ENCODE measurements at regions not wholly inside any gene's neighbourhood (a gene's known extent, or its start where the extent isn't known, plus 50 kb on each side); places are given as distances from the start of the nearest gene placed in this dataset.

DNA sequence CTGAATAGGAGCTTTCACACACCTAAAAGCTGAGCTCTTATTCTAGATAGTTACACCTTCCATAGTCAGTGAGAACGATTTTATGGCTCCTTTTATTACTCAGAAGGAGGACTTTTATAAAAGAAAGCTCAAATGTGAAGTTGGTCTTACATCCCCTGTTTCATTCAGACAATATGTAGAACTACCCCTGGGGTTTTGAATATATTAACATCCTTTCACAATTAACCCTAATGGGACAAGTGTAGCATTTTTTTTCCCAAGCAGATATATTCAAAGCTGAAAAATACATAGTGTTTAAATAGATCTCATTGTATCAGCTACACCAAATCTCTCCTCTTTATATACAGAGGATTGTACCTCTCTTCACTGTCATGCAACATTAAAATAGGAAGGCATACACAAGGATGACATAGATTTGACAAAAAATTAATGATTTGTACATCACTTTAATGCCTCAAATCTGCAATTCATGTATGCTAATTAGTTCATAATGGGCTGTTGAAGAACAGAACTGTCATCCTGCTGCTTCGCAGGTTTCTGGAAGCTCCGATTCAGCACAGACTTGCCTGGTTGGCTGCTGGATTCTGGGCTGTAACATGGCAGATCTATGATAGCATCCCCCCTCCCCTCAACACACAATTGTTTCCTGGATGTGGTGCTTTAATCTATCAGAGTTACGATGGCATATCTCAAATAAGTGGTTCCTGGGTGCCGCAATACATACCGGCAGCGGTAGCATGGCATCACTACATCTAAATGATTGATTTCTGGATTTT lies 129.7 kb upstream of the PARD3B start:
- no peak for FAIRE-seq

DNA sequence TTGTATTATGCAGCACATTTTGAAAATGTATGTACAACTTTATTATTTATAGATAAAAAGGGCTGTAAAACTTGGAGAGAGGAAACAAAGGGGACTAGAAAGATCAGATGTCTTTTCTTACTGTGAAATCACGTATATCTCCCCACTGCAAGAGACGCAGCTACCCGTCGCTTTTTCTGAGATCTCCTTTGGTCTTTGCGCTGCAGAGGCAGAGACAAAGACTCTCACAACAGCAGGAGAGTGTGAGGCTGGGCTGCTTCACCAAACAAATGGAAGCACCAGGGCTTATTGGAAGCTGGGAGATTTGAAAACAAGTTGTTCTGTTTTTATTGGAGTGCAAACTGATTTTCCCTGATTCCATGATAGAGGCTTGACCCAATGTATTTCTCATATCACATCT lies 129.0 kb upstream of the PARD3B start:
- no peak for DNase-seq (ENCODE audit: low read depth)
- no peak for FAIRE-seq
- Histone ChIP-seq H3K4me3 (ENCODE audit: low read depth, low read length) (no peak overlapping the region), H3K36me3 (ENCODE audit: control insufficient read depth, insufficient read depth, low read length) (no peaks in the 10 kb centered on the region), H3K27me3 (ENCODE audit: control insufficient read depth, insufficient read depth, low read length) (no peaks in the 10 kb centered on the region)
- TF ChIP-seq, protein P1, sequence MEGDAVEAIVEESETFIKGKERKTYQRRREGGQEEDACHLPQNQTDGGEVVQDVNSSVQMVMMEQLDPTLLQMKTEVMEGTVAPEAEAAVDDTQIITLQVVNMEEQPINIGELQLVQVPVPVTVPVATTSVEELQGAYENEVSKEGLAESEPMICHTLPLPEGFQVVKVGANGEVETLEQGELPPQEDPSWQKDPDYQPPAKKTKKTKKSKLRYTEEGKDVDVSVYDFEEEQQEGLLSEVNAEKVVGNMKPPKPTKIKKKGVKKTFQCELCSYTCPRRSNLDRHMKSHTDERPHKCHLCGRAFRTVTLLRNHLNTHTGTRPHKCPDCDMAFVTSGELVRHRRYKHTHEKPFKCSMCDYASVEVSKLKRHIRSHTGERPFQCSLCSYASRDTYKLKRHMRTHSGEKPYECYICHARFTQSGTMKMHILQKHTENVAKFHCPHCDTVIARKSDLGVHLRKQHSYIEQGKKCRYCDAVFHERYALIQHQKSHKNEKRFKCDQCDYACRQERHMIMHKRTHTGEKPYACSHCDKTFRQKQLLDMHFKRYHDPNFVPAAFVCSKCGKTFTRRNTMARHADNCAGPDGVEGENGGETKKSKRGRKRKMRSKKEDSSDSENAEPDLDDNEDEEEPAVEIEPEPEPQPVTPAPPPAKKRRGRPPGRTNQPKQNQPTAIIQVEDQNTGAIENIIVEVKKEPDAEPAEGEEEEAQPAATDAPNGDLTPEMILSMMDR (IDR thresholded peaks at IDR 0.05; ENCODE audit: insufficient read depth, low read length, severe bottlenecking): no peak

More for the DNA sequence above, 129.7 kb upstream of the PARD3B start:
- no peak overlapping the region for H3K4me3 ChIP-seq (ENCODE audit: low read depth, low read length)
- TF ChIP-seq, protein P1 (IDR thresholded peaks at IDR 0.05; ENCODE audit: insufficient read depth, low read length, severe bottlenecking): no peak
- no peaks in the 10 kb centered on the region for H3K27me3 ChIP-seq (ENCODE audit: control insufficient read depth, insufficient read depth, low read length)
- no peaks in the 10 kb centered on the region for H3K36me3 ChIP-seq (ENCODE audit: control insufficient read depth, insufficient read depth, low read length)
- no peak for DNase-seq (ENCODE audit: low read depth)

DNA sequence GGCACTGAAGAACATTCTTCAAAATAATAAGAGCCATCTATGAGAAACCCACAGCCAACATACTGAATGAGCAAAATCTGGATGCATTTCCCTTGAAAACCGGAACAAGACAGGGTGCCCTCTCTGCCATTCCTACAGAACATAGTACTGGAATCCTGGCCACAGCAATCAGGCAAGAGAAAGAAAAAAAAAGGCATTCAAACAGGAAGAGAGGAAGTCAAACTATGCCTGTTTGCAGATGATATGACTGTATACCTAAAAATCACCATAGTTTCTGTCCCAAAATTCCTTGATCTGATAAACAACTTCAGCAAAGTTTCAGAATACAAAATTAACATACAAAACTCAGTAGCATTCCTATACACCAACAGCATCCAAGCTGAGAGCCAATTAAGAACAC lies 119.5 kb upstream of the PARD3B start:
- Histone ChIP-seq H3K4me3 (ENCODE audit: low read depth, low read length) (no peak overlapping the region), H3K36me3 (ENCODE audit: control insufficient read depth, insufficient read depth, low read length) (no peaks in the 10 kb centered on the region), H3K27me3 (ENCODE audit: control insufficient read depth, insufficient read depth, low read length) (no peaks in the 10 kb centered on the region)
- TF ChIP-seq, protein P1 (IDR thresholded peaks at IDR 0.05; ENCODE audit: insufficient read depth, low read length, severe bottlenecking): no peak
- DNase-seq (ENCODE audit: low read depth): no peak
- no peak for FAIRE-seq

DNA sequence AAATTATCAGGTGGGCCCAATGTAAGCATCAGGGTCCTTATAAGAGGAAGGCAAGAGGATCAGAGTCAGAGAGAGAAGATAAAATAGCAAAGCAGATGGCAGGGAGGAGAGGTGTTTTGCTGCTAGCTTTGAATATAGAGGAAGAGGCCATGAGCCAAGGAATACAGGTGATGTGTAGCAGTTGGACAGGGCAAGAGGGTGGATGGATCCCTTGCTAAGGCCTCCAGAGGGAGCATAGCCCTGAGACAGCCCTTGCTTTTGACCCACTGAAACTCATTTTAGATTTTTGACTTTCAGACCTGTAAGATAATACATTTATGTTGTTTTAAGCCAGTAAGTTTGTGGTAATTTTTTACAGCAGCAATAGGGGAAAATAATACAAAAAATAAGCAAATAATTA lies 116.6 kb upstream of the PARD3B start:
- DNase-seq (ENCODE audit: low read depth): no peak
- H3K4me3 ChIP-seq (ENCODE audit: low read depth, low read length): no peak overlapping the region
- H3K36me3 ChIP-seq (ENCODE audit: control insufficient read depth, insufficient read depth, low read length): no peaks in the 10 kb centered on the region
- FAIRE-seq: no peak
- TF ChIP-seq, protein P1 (IDR thresholded peaks at IDR 0.05; ENCODE audit: insufficient read depth, low read length, severe bottlenecking): no peak
- no peaks in the 10 kb centered on the region for H3K27me3 ChIP-seq (ENCODE audit: control insufficient read depth, insufficient read depth, low read length)

DNA sequence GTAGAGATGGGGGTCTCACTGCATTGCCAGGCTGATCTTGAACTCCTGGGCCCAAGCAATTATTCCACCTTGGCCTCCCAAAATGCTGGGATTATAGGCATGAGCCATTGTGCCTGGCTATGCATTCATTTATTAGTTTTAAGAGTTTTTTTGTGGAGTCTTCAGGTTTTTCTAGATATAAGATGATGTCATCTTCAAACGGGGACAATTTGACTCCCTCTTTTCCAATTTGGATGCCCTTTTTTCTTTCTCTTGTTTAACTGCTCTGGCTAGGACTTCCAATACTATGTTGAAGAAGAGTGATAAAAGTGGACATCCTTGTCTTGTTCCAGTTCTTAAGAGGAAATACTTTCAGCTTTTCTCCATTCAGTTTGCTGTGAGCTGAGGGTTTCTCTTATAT lies 113.7 kb upstream of the PARD3B start:
- FAIRE-seq (no peak), DNase-seq (ENCODE audit: low read depth) (no peak)
- no peaks in the 10 kb centered on the region for H3K27me3 ChIP-seq (ENCODE audit: control insufficient read depth, insufficient read depth, low read length)
- TF ChIP-seq, protein P1 (IDR thresholded peaks at IDR 0.05; ENCODE audit: insufficient read depth, low read length, severe bottlenecking): no peak
- no peaks in the 10 kb centered on the region for H3K36me3 ChIP-seq (ENCODE audit: control insufficient read depth, insufficient read depth, low read length)
- no peak overlapping the region for H3K4me3 ChIP-seq (ENCODE audit: low read depth, low read length)

DNA sequence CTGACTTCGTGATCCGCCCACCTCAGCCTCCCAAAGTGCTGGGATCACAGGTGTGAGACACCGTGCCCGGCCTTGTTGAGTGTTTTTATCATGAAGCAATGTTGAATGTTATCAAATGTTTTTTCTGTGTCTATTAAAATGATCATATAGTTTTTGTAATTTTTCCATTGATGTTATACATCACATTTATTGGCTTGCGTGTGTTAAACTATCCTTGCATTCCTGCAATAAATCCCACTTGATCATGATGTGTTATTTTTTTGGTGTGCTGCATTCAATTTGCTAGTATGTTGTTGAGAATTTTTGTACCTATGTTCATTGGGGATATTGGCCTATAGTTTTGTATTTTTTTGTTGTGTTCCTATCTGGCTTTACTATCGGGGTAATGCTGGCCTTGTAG lies 113.1 kb upstream of the PARD3B start:
- no peaks in the 10 kb centered on the region for H3K27me3 ChIP-seq (ENCODE audit: control insufficient read depth, insufficient read depth, low read length)
- TF ChIP-seq, protein P1 (IDR thresholded peaks at IDR 0.05; ENCODE audit: insufficient read depth, low read length, severe bottlenecking): no peak
- DNase-seq (ENCODE audit: low read depth): no peak
- no peak for FAIRE-seq
- H3K4me3 ChIP-seq (ENCODE audit: low read depth, low read length): no peak overlapping the region
- H3K36me3 ChIP-seq (ENCODE audit: control insufficient read depth, insufficient read depth, low read length): no peaks in the 10 kb centered on the region
